K562 (cell line): ENCODE measurements at regions not wholly inside any gene's neighbourhood (a gene's known extent, or its start where the extent isn't known, plus 50 kb on each side); places are given as distances from the start of the nearest gene placed in this dataset.

Experiments
- HDAC2 ChIP-seq: fragments of 450-650 bp; IDR thresholded peaks from 2 replicates; pipeline ENCODE4 v1.6.1; 2016; ENCODE audit warnings: mild to moderate bottlenecking
- KLF10 ChIP-seq: fragments of 250-450 bp; sonication (Bioruptor Pico); IDR thresholded peaks from 2 replicates; pipeline ENCODE4 v1.6.1; 2021; ENCODE audit warnings: matching md5 sums
- PCBP1 ChIP-seq: fragments of 200-400 bp; formaldehyde crosslinking; IDR thresholded peaks from 2 replicates; pipeline ENCODE4 v1.6.1; 2018; ENCODE audit warnings: mild to moderate bottlenecking, low read depth, low read length; ENCODE audit not compliant: poor library complexity, severe bottlenecking
- ZNF79 ChIP-seq: fragments of 250-450 bp; sonication (Bioruptor Pico); IDR thresholded peaks from 2 replicates; pipeline ENCODE4 v1.4.0; 2020; ENCODE audit warnings: low read depth, mild to moderate bottlenecking, moderate library complexity
- TF ChIP-seq, protein P1 (sequence below), 2 experiments: fragments of 450-650 bp; IDR thresholded peaks; 2 replicates each; pipeline ENCODE4 v1.6.1; 2018; ENCODE audit warnings: mild to moderate bottlenecking in 2 of 2, low read depth in 1 of 2; ENCODE audit not compliant: partially characterized antibody in 2 of 2
- TF ChIP-seq, protein P2 (sequence below): fragments of 250-450 bp; sonication (Bioruptor Pico); IDR thresholded peaks from 2 replicates; pipeline ENCODE4 v1.4.0; 2020; ENCODE audit warnings: borderline replicate concordance

DNA sequence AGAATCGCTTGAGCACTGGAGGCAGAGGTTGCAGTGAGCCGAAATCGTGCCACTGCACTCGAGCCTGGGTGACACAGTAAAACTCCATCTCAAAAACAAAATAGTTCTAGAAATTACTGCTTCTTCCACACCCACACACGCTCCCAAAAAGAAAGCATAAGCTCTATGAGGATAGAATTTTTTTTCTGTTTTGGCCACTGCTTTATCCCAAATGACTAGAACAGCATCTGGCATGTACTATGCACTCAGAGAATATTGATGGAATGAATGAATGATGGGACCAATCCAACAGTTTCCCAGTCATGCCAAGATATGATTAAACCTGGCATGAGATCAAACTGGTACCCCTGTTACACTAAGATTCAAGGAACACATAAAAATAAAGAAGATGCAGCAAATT lies 455.4 kb upstream of the CHAC2 start (continued):
- TF ChIP-seq, protein P1, sequence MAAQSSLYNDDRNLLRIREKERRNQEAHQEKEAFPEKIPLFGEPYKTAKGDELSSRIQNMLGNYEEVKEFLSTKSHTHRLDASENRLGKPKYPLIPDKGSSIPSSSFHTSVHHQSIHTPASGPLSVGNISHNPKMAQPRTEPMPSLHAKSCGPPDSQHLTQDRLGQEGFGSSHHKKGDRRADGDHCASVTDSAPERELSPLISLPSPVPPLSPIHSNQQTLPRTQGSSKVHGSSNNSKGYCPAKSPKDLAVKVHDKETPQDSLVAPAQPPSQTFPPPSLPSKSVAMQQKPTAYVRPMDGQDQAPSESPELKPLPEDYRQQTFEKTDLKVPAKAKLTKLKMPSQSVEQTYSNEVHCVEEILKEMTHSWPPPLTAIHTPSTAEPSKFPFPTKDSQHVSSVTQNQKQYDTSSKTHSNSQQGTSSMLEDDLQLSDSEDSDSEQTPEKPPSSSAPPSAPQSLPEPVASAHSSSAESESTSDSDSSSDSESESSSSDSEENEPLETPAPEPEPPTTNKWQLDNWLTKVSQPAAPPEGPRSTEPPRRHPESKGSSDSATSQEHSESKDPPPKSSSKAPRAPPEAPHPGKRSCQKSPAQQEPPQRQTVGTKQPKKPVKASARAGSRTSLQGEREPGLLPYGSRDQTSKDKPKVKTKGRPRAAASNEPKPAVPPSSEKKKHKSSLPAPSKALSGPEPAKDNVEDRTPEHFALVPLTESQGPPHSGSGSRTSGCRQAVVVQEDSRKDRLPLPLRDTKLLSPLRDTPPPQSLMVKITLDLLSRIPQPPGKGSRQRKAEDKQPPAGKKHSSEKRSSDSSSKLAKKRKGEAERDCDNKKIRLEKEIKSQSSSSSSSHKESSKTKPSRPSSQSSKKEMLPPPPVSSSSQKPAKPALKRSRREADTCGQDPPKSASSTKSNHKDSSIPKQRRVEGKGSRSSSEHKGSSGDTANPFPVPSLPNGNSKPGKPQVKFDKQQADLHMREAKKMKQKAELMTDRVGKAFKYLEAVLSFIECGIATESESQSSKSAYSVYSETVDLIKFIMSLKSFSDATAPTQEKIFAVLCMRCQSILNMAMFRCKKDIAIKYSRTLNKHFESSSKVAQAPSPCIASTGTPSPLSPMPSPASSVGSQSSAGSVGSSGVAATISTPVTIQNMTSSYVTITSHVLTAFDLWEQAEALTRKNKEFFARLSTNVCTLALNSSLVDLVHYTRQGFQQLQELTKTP (IDR thresholded peaks at IDR 0.05; ENCODE audit: low read depth in 1 of 2, partially characterized antibody in 2 of 2), result no peak
- TF ChIP-seq ZNF79 (CRISPR knock-in tag), result no peak
- no peak for TF ChIP-seq PCBP1
- TF ChIP-seq, protein P2, sequence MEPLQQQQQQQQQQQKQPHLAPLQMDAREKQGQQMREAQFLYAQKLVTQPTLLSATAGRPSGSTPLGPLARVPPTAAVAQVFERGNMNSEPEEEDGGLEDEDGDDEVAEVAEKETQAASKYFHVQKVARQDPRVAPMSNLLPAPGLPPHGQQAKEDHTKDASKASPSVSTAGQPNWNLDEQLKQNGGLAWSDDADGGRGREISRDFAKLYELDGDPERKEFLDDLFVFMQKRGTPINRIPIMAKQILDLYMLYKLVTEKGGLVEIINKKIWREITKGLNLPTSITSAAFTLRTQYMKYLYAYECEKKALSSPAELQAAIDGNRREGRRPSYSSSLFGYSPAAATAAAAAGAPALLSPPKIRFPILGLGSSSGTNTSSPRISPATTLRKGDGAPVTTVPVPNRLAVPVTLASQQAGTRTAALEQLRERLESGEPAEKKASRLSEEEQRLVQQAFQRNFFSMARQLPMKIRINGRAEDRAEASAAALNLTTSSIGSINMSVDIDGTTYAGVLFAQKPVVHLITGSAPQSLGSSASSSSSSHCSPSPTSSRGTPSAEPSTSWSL, result no peak
- no peak for TF ChIP-seq KLF10
- no peak for TF ChIP-seq HDAC2
